ENCODE measurements at regions not wholly inside any gene's neighbourhood (a gene's known extent, or its start where the extent isn't known, plus 50 kb on each side); places are given as distances from the start of the nearest gene placed in this dataset.

DNA sequence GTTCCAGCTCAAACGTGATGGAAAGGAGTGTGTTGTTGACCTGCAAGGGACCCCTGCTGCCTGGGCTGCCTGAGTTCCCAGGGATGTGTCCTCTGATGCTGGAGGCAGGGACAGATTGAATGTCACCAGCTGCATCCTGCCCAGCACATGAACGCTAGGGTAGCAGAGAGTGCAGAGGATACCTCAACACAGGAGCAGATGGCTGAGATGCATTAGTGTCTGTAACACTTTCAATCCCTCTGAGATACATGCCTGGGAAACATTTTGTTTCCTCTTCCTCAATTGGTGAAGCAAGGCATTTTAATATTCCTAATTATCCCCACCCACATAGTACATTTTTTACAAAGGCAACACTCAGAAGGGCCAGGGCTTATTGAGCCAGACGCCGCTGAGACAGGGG is 106.4 kb upstream of the UBL3 start:
- CTCF ChIA-PET: interaction anchor here (0.7 kb wide), 1 partner anchor 33 kb away, joined by 9 read pairs; no protein-coding TSS in a partner anchor

DNA sequence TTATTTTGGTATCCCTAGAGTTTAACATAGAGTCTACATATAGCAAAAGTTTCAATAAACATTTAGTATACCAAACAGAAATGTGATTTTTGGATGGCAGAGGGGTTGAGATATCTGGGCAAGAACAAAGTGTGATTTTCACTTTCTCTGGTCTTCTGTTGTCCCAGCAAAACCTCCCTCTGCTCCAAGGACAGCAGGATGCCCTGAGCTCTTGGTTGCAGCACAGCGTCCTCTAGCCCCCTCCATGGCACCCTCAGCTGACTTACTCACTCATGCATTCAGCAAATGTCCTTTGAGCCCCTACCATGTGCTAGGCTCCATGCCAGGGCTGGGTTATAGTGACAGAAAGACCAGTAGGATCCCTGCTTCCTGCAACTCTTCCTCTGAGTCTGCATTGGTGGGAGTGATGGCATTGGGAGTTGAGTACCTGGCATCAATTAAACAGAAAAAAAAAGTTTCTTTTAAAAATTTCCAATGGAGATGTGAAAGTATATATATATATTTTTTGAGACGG is 104.8 kb upstream of the UBL3 start:
- no peaks in the 10 kb centered on the region for H4K20me1 ChIP-seq (ENCODE audit: insufficient read depth)
- no peak overlapping the region for H2AFZ ChIP-seq
- DNase-seq: no peak
- POLR2A ChIA-PET (ENCODE audit: unreplicated experiment): no interaction called here
- peaks cover 2% of the 10 kb centered on the region; the same call in 1 of the 2 replicates for H3K27me3 ChIP-seq (ENCODE audit: insufficient read depth, low read depth)
- CTCF ChIA-PET: no interaction called here
- no TSS peak for BruUV-seq (replicated peaks)
- H3K9me2 ChIP-seq (ENCODE audit: insufficient read depth): no peaks in the 10 kb centered on the region
- no peak overlapping the region for H3K4me3 ChIP-seq
- no peak overlapping the region for H3K27ac ChIP-seq
- H3K4me2 ChIP-seq: no peak overlapping the region
- H3K79me2 ChIP-seq (ENCODE audit: low read depth): no peaks in the 10 kb centered on the region
- H3K9me3 ChIP-seq (ENCODE audit: insufficient read depth, low read depth): no peaks in the 10 kb centered on the region
- H3K4me1 ChIP-seq (replicated peaks; ENCODE audit: insufficient read depth): no peaks in the 10 kb centered on the region
- H3F3A ChIP-seq (ENCODE audit: insufficient read depth, low read depth): no peaks in the 10 kb centered on the region
- intact Hi-C loops (cut with micrococcal nuclease; ENCODE audit: unreplicated experiment): no loop called here
- H3K36me3 ChIP-seq (ENCODE audit: low read depth): no peaks in the 10 kb centered on the region
- TF ChIP-seq EZH2 (IDR thresholded peaks at IDR 0.05; ENCODE audit: low read depth): no peak
- TF ChIP-seq, protein P1, sequence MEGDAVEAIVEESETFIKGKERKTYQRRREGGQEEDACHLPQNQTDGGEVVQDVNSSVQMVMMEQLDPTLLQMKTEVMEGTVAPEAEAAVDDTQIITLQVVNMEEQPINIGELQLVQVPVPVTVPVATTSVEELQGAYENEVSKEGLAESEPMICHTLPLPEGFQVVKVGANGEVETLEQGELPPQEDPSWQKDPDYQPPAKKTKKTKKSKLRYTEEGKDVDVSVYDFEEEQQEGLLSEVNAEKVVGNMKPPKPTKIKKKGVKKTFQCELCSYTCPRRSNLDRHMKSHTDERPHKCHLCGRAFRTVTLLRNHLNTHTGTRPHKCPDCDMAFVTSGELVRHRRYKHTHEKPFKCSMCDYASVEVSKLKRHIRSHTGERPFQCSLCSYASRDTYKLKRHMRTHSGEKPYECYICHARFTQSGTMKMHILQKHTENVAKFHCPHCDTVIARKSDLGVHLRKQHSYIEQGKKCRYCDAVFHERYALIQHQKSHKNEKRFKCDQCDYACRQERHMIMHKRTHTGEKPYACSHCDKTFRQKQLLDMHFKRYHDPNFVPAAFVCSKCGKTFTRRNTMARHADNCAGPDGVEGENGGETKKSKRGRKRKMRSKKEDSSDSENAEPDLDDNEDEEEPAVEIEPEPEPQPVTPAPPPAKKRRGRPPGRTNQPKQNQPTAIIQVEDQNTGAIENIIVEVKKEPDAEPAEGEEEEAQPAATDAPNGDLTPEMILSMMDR (conservative IDR thresholded peaks at IDR 0.05): no peak

More for the DNA sequence above, 106.4 kb upstream of the UBL3 start:
- Histone ChIP-seq H3K9me2 (ENCODE audit: insufficient read depth) (no peaks in the 10 kb centered on the region), H3K27me3 (ENCODE audit: insufficient read depth, low read depth) (peaks cover 2% of the 10 kb centered on the region; the same call in 1 of the 2 replicates), H3K4me3 (no peak overlapping the region), H3K9me3 (ENCODE audit: insufficient read depth, low read depth) (no peaks in the 10 kb centered on the region), H3K4me1 (replicated peaks; ENCODE audit: insufficient read depth) (no peaks in the 10 kb centered on the region), H4K20me1 (ENCODE audit: insufficient read depth) (no peaks in the 10 kb centered on the region), H3K27ac (no peak overlapping the region), H3K79me2 (ENCODE audit: low read depth) (no peaks in the 10 kb centered on the region), H3K4me2 (no peak overlapping the region), H2AFZ (no peak overlapping the region), H3K36me3 (ENCODE audit: low read depth) (no peaks in the 10 kb centered on the region), H3F3A (ENCODE audit: insufficient read depth, low read depth) (no peaks in the 10 kb centered on the region)
- TF ChIP-seq EZH2 (IDR thresholded peaks at IDR 0.05; ENCODE audit: low read depth): no peak
- TF ChIP-seq, protein P1 (conservative IDR thresholded peaks at IDR 0.05): no peak
- DNase-seq: peak in 1 of 2 experiments; percentile 11
- intact Hi-C loops (cut with micrococcal nuclease; ENCODE audit: unreplicated experiment): no loop called here
- POLR2A ChIA-PET (ENCODE audit: unreplicated experiment): no interaction called here
- BruUV-seq (replicated peaks): no TSS peak

DNA sequence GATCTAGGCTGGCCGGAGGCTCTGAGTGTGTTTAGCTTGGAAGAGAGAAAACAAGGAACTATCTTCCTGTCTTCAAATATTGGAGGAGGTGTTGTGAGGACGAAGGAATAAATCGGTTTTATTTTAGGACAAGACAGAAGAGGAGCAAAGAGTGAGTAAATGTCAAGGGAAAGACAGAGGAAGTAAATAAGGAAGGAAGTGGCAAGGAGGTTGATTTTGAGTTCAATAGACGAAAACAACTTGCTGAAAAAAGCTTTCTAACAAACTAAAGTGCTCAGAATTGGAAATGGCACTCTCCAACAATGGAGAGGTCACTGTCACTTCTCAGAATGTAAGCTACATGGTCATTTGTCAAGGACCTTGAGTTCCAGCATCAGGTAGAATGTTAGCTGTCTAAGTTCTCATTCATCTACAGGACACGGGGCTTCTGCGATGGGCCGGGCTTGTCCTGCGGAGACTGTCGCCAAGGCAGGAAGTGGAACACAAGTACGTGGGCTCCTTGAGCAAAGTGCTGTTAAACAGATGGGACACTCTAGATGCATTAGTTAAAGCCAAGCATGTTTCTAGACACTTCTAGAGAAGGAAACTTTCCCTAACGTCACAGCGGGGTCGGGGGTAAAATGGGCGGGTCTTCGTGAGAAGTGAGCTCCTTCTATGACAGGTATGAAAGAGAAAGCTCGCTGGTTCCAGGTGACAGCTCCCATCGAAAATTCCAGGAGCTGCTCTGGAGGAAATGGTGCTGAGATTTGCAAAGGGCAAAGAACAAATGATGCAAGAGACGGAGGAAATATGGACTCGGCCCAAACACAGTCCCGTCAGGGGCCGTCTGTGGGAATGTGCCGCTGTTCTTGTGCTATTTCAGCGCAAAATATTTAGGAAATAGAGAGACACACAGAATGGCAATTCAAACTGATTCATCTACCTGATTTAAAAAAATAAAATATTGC is 103.9 kb upstream of the UBL3 start:
- H3K4me2 ChIP-seq: no peak overlapping the region
- POLR2A ChIA-PET (ENCODE audit: unreplicated experiment): no interaction called here
- TF ChIP-seq, protein P1 (conservative IDR thresholded peaks at IDR 0.05): no peak
- H3K79me2 ChIP-seq (ENCODE audit: low read depth): no peaks in the 10 kb centered on the region
- CTCF ChIA-PET: no interaction called here
- no peaks in the 10 kb centered on the region for H4K20me1 ChIP-seq (ENCODE audit: insufficient read depth)
- H3K9me2 ChIP-seq (ENCODE audit: insufficient read depth): no peaks in the 10 kb centered on the region
- H3K4me3 ChIP-seq: no peak overlapping the region
- intact Hi-C loops (cut with micrococcal nuclease; ENCODE audit: unreplicated experiment): no loop called here
- BruUV-seq (replicated peaks): no TSS peak
- DNase-seq: no peak
- H3K9me3 ChIP-seq (ENCODE audit: insufficient read depth, low read depth): no peaks in the 10 kb centered on the region
- H3K36me3 ChIP-seq (ENCODE audit: low read depth): no peaks in the 10 kb centered on the region
- no peak overlapping the region for H2AFZ ChIP-seq
- H3K27ac ChIP-seq: no peak overlapping the region
- H3K4me1 ChIP-seq (replicated peaks; ENCODE audit: insufficient read depth): no peaks in the 10 kb centered on the region
- H3K27me3 ChIP-seq (ENCODE audit: insufficient read depth, low read depth): peaks cover 2% of the 10 kb centered on the region; the same call in 1 of the 2 replicates
- no peaks in the 10 kb centered on the region for H3F3A ChIP-seq (ENCODE audit: insufficient read depth, low read depth)

Data from PC-9 (cell line).